T-helper 1 cell (primary cell): ENCODE measurements at regions not wholly inside any gene's neighbourhood (a gene's known extent, or its start where the extent isn't known, plus 50 kb on each side); places are given as distances from the start of the nearest gene placed in this dataset.
"Not testable (repeated sequence)": the region's sequence is repeated elsewhere in the genome, so short reads cannot be mapped to it uniquely, and the experiment has no call there.

Experiments
- DNase-seq, 5 donors: peaks; one replicate each; pipeline ENCODE4 v3.0.0-alpha.2; 2012 to 2020

DNA sequence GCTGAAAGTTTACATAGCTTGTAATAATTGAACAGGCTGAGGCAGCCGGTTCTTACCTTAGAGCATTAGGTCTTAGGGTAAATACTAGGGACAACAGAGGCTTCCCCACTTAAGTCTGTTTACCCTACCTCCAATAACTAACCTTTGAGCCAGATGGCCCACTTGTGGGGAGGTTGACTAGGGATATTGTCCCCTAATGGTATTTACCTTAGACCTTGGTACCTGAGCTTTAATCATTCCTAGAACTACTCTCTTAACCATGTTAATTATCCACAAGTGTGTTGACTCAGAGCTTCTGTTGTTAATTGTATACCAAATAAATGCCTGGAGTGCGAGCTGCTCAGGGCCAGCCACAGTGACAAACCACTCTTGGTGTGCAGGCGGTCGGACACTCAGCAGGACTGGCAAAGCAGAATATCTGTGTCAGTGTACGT, 299.2 kb downstream of the TRIML1 start:
- DNase-seq = not testable (repeated sequence)

DNA sequence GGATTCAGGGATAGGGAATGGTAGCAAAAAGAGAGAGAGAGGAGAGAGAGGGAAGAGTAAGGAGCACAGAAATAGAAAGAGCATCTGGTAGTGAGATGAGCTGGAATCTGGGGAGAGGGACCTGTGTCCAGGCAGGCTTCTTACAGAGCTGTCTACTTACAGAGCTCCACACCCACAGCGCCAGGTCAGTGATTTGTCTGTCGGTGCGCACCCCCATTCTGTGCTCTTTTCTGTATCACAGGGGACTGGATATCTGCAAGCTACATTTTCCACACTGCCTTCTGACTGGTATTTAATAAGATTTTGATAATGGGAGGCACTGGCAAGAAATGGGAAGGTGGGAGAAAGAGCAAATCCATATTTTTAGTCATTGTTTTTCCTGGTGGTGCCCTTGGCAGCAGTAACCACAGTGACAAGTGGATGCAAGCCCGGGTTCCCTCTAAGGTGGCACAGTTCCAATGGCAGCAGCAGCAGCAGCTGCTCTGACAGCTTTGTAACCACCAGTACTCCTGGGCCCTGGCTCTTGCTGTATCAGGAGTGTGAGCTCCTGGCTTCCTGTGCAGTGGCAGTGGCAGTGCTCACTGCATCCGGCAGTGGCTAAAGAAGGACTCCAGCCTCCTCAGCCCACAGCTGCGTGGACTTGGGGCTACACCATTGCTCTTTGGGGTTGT, 300.5 kb downstream of the TRIML1 start:
- DNase-seq = no peak

GRCh38 chr4:188444500-188444899, 305.3 kb downstream of the TRIML1 start:
- no peak for DNase-seq

- not testable (repeated sequence) for DNase-seq
These were observed 309.8 kb downstream of the TRIML1 start for GRCh38 chr4:188448996-188449395.

- DNase-seq = no peak
These were observed 311.3 kb downstream of the TRIML1 start for GRCh38 chr4:188450571-188450970.

- no peak for DNase-seq
These were observed 312.9 kb downstream of the TRIML1 start for GRCh38 chr4:188452097-188452496.

GRCh38 chr4:188454575-188454974, 315.3 kb downstream of the TRIML1 start:
- no peak for DNase-seq

GRCh38 chr4:188455062-188455752, 316.0 kb downstream of the TRIML1 start:
- no peak for DNase-seq

GRCh38 chr4:188459381-188459780, 320.1 kb downstream of the TRIML1 start:
- no peak for DNase-seq

- no peak for DNase-seq
These were observed 324.7 kb downstream of the TRIML1 start for GRCh38 chr4:188463909-188464308.

DNA sequence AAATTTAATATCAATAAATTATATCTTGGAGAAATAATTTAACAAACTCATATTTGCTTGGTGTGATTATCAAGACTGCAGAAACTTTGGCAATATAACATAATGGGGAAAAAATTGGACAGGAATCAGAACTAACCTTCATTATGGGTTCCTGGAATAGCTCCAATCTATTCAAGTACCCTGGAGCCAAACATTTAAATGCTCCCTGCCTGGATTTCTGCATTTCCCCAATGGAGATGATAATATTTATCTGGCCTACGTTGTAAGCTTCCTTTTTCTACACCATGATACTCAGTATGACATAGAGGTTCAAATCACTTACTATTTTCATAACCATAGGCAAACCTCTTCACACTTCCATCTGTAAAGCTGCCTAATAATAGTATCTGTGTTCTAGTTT, 326.8 kb downstream of the TRIML1 start:
- no peak for DNase-seq

DNA sequence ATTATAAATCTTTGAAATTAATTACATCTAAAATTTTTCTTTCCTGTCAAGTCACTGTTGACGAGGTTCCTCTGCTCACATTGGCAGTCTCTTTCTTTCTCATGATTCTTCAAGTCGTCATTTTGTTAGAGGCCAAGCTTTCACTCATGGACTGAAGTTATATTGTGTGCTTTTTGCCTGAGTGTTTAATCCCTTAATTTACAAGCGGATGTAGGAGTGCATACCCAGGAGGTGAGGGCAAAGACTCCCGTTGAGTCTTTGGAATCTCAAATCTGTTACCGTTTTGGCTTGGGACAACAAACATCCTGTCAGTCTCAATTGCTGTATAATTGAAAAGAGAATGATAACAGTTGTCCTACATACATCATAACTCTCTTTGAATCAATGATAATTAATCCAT, 345.0 kb downstream of the TRIML1 start:
- no peak for DNase-seq

DNA sequence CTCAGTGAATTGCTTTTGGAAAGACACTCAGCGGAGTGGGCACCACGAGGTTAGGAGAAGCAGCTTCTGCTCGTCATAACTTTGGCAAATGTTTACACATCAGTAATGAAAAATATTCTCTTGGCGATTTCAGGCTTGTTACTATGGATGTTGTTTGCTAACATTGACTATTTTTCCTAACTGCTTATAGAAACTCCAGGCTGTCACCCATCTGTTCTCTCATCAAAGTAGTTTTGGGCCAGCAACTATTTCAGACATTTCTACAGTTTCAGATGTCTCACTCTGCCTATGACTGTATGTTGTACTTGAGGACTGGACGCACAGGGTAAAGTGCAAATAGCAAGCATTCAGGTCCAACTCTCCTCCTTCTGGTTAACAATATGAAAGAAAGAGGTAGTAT, 346.7 kb downstream of the TRIML1 start:
- no peak for DNase-seq

DNA sequence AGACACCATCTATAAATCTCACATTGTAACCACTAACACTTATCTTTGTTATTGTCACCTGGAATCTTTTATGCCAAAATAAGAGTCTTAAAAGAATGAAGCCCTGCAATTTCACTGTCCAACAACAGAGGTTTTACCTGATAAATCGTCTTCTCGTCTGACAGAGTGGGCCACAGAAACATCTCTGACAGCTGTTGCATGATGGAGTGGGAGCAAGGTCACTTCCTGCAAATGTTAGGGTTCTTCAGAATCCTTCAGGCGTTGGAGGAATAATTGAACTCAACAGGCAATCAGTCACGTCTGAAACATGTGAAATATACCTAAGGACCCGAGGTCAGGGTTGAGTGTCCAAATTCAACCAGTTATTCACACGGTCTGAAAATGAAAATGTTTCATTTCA, 353.6 kb downstream of the TRIML1 start:
- no peak for DNase-seq

- DNase-seq = no peak
These were observed 355.9 kb downstream of the TRIML1 start for GRCh38 chr4:188495169-188495568.

DNA sequence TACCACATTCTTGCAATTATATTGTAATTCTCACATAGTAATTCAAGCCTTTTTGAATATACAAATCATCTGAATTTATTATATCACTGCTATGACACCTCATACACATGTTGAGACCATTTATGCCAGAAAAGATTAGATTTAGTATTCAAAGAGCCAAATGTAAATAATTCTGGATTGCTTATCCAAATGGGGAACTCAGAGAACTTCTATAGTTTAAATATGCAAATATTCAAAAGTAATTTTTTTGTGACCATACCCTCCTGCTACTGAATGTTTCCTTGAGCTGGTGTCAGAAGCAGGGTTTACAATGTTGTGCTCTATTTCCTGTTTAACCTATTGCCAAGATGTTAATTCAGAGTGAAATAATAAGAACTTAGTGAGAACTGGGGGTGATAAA, 372.2 kb downstream of the TRIML1 start:
- DNase-seq = no peak

DNA sequence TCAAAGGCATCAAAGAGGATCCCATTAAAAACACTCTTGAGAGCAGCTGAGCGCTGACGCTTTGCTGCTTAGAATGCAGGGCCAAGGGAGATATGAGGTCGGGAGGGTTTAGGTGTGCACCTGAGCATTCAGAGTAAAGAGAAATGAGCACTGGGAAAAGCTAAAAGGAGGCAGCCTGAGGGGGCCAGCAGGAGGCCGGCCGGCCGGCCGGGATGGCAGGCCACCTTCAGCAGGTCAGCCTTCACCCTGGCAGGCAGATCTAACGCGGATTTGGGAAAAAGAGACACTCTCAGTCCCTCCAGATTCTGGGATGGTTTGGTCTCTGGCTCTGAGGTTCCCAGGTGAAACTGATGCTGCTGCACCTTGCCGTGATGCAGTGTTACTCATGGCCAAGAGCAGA, 393.5 kb downstream of the TRIML1 start:
- DNase-seq = no peak

GRCh38 chr4:188534297-188534696, 395.1 kb downstream of the TRIML1 start:
- DNase-seq = no peak

GRCh38 chr4:188534917-188535316, 395.7 kb downstream of the TRIML1 start:
- DNase-seq = no peak

DNA sequence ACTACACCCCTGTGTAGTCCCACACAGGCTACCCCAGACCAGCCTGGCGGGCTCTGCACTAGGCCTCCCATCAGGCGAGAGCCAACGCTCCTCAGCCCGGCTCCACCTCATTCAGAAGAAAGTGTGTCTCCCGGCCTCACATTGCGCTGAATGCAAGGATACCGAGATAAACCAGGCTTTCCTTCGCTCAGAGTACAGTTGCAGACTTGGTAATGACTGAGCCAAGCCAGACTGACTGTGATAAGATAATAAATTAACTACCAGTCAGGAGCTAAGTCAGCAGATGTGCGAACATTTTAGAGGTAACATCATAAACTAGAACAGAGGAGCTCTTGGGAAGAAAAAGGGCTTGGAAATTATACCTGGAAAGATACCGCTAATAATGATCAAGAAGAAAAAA, 397.6 kb downstream of the TRIML1 start:
- no peak for DNase-seq

- DNase-seq = no peak
These were observed 411.1 kb downstream of the TRIML1 start for GRCh38 chr4:188550296-188550695.

GRCh38 chr4:188551156-188551555, 411.9 kb downstream of the TRIML1 start:
- no peak for DNase-seq

GRCh38 chr4:188552741-188553275, 413.6 kb downstream of the TRIML1 start:
- no peak for DNase-seq

- no peak for DNase-seq
These were observed 415.2 kb downstream of the TRIML1 start for GRCh38 chr4:188554413-188554812.
